Activated CD4-positive, alpha-beta T cell treated with anti-CD3 and anti-CD28 coated beads, Interleukin-2, amount 50 U/mL, for 16 hours (primary cell): ENCODE measurements at regions not wholly inside any gene's neighbourhood (a gene's known extent, or its start where the extent isn't known, plus 50 kb on each side); places are given as distances from the start of the nearest gene placed in this dataset.

ENCODE experiments used
- DNase-seq: peaks from one replicate; pipeline ENCODE4 v3.0.0-alpha.2; 2020

- no peak for DNase-seq
These were observed 67.9 kb upstream of the ZNF462 start for GRCh38 chr9:106795031-106795430.

- no peak for DNase-seq
These were observed 66.2 kb upstream of the ZNF462 start for GRCh38 chr9:106796771-106797170.

- no peak for DNase-seq
These were observed 65.7 kb upstream of the ZNF462 start for GRCh38 chr9:106797299-106797698.

GRCh38 chr9:106798016-106798799, 64.8 kb upstream of the ZNF462 start:
- DNase-seq = no peak

- no peak for DNase-seq
These were observed 63.8 kb upstream of the ZNF462 start for GRCh38 chr9:106799152-106799551.

GRCh38 chr9:106800701-106801270, 62.2 kb upstream of the ZNF462 start:
- DNase-seq = no peak

GRCh38 chr9:106801816-106802215, 61.1 kb upstream of the ZNF462 start:
- DNase-seq = no peak
